Jurkat, Clone E6-1 (cell line): ENCODE measurements at regions not wholly inside any gene's neighbourhood (a gene's known extent, or its start where the extent isn't known, plus 50 kb on each side); places are given as distances from the start of the nearest gene placed in this dataset.

Source experiments
- DNase-seq: peaks from one replicate; pipeline ENCODE4 v3.0.0-alpha.2; 2011; ENCODE audit warnings: low read depth, low spot score
- H3K4me3 ChIP-seq: 2 replicates; pipeline ENCODE4 v1.5.1; 2011; ENCODE audit warnings: mild to moderate bottlenecking, low read length, control low read depth, moderate library complexity

GRCh38 chr13:67296511-67296910, 66.4 kb upstream of the PCDH9 start:
- no peak overlapping the region for H3K4me3 ChIP-seq
- no peak for DNase-seq

GRCh38 chr13:67292886-67293285, 62.8 kb upstream of the PCDH9 start:
- DNase-seq: peak; percentile 82
- H3K4me3 ChIP-seq: no peak overlapping the region

- H3K4me3 ChIP-seq: no peak overlapping the region
- no peak for DNase-seq
Measured at GRCh38 chr13:67285611-67286010, 55.5 kb upstream of the PCDH9 start.

GRCh38 chr13:67283637-67284036, 53.5 kb upstream of the PCDH9 start:
- DNase-seq: peak; percentile 44
- H3K4me3 ChIP-seq: no peak overlapping the region

- H3K4me3 ChIP-seq: no peak overlapping the region
- DNase-seq: no peak
Measured at GRCh38 chr13:67281466-67281865, 51.3 kb upstream of the PCDH9 start.
